ENCODE measurements at regions not wholly inside any gene's neighbourhood (a gene's known extent, or its start where the extent isn't known, plus 50 kb on each side); places are given as distances from the start of the nearest gene placed in this dataset.
"Not testable (repeated sequence)": the region's sequence is repeated elsewhere in the genome, so short reads cannot be mapped to it uniquely, and the experiment has no call there.

DNA sequence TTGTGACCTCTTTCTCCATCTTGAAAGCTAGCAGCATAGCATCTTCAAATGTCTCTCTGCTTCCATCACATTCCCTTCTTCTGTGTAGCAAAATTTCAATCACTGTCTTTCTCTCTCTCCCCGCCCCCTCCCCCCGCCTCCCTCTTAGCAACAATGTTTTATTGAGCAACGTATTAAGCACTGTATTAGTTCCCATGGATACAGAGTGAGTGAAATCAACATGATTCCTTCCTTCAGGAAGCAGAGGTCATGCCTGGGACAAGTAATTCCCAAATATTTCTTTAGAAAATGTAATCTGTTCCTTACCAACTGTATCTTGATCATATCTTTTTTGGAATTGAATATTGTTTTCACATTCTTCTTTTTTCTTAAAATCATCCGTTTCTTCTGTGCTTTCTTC lies 373.7 kb upstream of the NECTIN3 start:
- Histone ChIP-seq H3K27me3 (replicated peaks; ENCODE audit: insufficient read depth, low read depth, low read length, poor library complexity) (no peaks in the 10 kb centered on the region), H3K9me3 (ENCODE audit: low read depth, low read length, poor library complexity, severe bottlenecking) (peaks cover 8% of the 10 kb centered on the region), H3K4me1 (ENCODE audit: insufficient read depth, low read length, poor library complexity, severe bottlenecking) (no peaks in the 10 kb centered on the region), H3K4me3 (ENCODE audit: low read depth, low read length, poor library complexity, severe bottlenecking) (no peak overlapping the region), H3K36me3 (ENCODE audit: insufficient read depth, low read length, poor library complexity, severe bottlenecking) (no peaks in the 10 kb centered on the region), H3K27ac (ENCODE audit: low read depth, low read length, poor library complexity, severe bottlenecking) (no peak overlapping the region)
- POLR2A ChIA-PET (ENCODE audit: low non-redundant PET): no interaction called here
- DNase-seq (ENCODE audit: low spot score): peak; percentile 22
- intact Hi-C loops (cut with micrococcal nuclease; ENCODE audit: unreplicated experiment): no loop called here
- TF ChIP-seq, protein P1, sequence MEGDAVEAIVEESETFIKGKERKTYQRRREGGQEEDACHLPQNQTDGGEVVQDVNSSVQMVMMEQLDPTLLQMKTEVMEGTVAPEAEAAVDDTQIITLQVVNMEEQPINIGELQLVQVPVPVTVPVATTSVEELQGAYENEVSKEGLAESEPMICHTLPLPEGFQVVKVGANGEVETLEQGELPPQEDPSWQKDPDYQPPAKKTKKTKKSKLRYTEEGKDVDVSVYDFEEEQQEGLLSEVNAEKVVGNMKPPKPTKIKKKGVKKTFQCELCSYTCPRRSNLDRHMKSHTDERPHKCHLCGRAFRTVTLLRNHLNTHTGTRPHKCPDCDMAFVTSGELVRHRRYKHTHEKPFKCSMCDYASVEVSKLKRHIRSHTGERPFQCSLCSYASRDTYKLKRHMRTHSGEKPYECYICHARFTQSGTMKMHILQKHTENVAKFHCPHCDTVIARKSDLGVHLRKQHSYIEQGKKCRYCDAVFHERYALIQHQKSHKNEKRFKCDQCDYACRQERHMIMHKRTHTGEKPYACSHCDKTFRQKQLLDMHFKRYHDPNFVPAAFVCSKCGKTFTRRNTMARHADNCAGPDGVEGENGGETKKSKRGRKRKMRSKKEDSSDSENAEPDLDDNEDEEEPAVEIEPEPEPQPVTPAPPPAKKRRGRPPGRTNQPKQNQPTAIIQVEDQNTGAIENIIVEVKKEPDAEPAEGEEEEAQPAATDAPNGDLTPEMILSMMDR (conservative IDR thresholded peaks at IDR 0.05; ENCODE audit: low read depth, low read length): no peak
- TF ChIP-seq EZH2 (IDR thresholded peaks at IDR 0.05; ENCODE audit: borderline replicate concordance, low read depth, low read length, poor library complexity, severe bottlenecking): no peak
- no TSS peak for BruUV-seq (replicated peaks)
- CTCF ChIA-PET: no interaction called here

DNA sequence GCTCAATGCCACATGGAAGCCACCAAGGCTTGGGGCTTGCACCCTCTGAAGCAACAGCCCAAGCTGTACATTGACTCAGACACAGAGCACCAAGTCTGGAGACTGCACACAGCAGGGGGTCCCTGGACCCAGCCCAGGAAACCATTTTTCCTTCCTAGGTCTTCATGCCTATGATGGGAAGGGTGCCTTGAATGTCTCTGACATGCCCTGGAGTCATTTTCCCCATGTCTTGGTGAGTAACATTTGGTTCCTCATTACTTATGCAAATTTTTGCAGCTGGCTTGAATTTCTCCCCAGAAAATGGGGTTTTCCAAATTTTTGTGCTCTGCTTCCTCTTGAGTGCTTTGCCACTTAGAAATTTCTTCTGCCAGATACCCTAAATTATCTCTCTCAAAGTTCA lies 367.3 kb upstream of the NECTIN3 start:
- H3K27me3 ChIP-seq (replicated peaks; ENCODE audit: insufficient read depth, low read depth, low read length, poor library complexity); H3K4me3 ChIP-seq (ENCODE audit: low read depth, low read length, poor library complexity, severe bottlenecking); H3K36me3 ChIP-seq (ENCODE audit: insufficient read depth, low read length, poor library complexity, severe bottlenecking); H3K27ac ChIP-seq (ENCODE audit: low read depth, low read length, poor library complexity, severe bottlenecking); POLR2A ChIA-PET (ENCODE audit: low non-redundant PET); BruUV-seq (replicated peaks); intact Hi-C loops (cut with micrococcal nuclease; ENCODE audit: unreplicated experiment); H3K4me1 ChIP-seq (ENCODE audit: insufficient read depth, low read length, poor library complexity, severe bottlenecking); H3K9me3 ChIP-seq (ENCODE audit: low read depth, low read length, poor library complexity, severe bottlenecking); DNase-seq (ENCODE audit: low spot score); CTCF ChIA-PET: not testable (repeated sequence)

DNA sequence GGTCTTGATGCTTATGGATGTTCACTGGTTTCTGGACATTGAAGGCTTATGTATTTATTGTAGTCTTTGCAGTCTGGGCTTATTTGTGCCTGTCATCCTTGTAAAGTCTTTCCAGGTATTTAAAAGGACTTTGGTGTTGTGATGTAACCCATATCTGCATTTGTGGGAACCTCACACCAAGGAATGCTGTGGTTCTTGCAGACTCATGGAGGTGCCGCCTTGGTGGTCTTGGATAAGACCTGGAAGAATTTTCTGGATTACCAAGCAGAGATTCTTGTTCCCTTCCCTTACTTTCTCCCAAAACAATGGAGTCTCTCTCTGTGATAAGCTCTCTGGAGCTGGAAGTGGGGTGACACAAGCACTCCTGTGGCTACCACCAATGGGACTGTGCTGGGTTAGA lies 363.5 kb upstream of the NECTIN3 start:
- DNase-seq (ENCODE audit: low spot score): no peak
- H3K4me3 ChIP-seq (ENCODE audit: low read depth, low read length, poor library complexity, severe bottlenecking): no peak overlapping the region
- no peaks in the 10 kb centered on the region for H3K27me3 ChIP-seq (replicated peaks; ENCODE audit: insufficient read depth, low read depth, low read length, poor library complexity)
- no peaks in the 10 kb centered on the region for H3K4me1 ChIP-seq (ENCODE audit: insufficient read depth, low read length, poor library complexity, severe bottlenecking)
- TF ChIP-seq, protein P1 (conservative IDR thresholded peaks at IDR 0.05; ENCODE audit: low read depth, low read length): no peak
- no peak for TF ChIP-seq EZH2 (IDR thresholded peaks at IDR 0.05; ENCODE audit: borderline replicate concordance, low read depth, low read length, poor library complexity, severe bottlenecking)
- no TSS peak for BruUV-seq (replicated peaks)
- CTCF ChIA-PET: no interaction called here
- intact Hi-C loops (cut with micrococcal nuclease; ENCODE audit: unreplicated experiment): no loop called here
- H3K27ac ChIP-seq (ENCODE audit: low read depth, low read length, poor library complexity, severe bottlenecking): no peak overlapping the region
- H3K36me3 ChIP-seq (ENCODE audit: insufficient read depth, low read length, poor library complexity, severe bottlenecking): no peaks in the 10 kb centered on the region
- H3K9me3 ChIP-seq (ENCODE audit: low read depth, low read length, poor library complexity, severe bottlenecking): no peaks in the 10 kb centered on the region
- POLR2A ChIA-PET (ENCODE audit: low non-redundant PET): no interaction called here

DNA sequence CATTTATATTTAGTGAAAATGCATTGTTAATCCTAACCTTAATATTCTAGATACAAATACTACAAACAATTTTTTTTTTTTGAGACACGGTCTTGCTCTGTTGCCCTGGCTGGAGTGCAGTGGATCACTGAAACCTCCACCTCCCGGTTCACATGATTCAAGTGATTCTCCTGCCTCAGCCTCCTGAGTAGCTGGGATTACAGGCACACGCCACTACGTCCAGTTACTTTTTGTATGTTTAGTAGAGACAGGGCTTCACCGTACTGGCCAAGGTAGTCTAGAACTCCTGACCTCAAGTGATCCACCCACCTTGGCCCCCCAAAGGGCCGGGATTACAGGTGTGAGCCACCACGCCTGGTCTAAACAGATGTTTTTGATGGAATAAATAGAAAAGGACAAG lies 361.5 kb upstream of the NECTIN3 start:
- no peak overlapping the region for H3K4me3 ChIP-seq (ENCODE audit: low read depth, low read length, poor library complexity, severe bottlenecking)
- no peaks in the 10 kb centered on the region for H3K36me3 ChIP-seq (ENCODE audit: insufficient read depth, low read length, poor library complexity, severe bottlenecking)
- TF ChIP-seq, protein P1 (conservative IDR thresholded peaks at IDR 0.05; ENCODE audit: low read depth, low read length): no peak
- no peak for TF ChIP-seq EZH2 (IDR thresholded peaks at IDR 0.05; ENCODE audit: borderline replicate concordance, low read depth, low read length, poor library complexity, severe bottlenecking)
- BruUV-seq (replicated peaks): no TSS peak
- no peaks in the 10 kb centered on the region for H3K27me3 ChIP-seq (replicated peaks; ENCODE audit: insufficient read depth, low read depth, low read length, poor library complexity)
- ChIA-PET POLR2A (ENCODE audit: low non-redundant PET) (no interaction called here), CTCF (no interaction called here)
- H3K4me1 ChIP-seq (ENCODE audit: insufficient read depth, low read length, poor library complexity, severe bottlenecking): no peaks in the 10 kb centered on the region
- no peaks in the 10 kb centered on the region for H3K9me3 ChIP-seq (ENCODE audit: low read depth, low read length, poor library complexity, severe bottlenecking)
- intact Hi-C loops (cut with micrococcal nuclease; ENCODE audit: unreplicated experiment): no loop called here
- DNase-seq (ENCODE audit: low spot score): no peak
- H3K27ac ChIP-seq (ENCODE audit: low read depth, low read length, poor library complexity, severe bottlenecking): no peak overlapping the region

All from A673 (cell line).